ENCODE measurements at regions not wholly inside any gene's neighbourhood (a gene's known extent, or its start where the extent isn't known, plus 50 kb on each side); places are given as distances from the start of the nearest gene placed in this dataset.

DNA sequence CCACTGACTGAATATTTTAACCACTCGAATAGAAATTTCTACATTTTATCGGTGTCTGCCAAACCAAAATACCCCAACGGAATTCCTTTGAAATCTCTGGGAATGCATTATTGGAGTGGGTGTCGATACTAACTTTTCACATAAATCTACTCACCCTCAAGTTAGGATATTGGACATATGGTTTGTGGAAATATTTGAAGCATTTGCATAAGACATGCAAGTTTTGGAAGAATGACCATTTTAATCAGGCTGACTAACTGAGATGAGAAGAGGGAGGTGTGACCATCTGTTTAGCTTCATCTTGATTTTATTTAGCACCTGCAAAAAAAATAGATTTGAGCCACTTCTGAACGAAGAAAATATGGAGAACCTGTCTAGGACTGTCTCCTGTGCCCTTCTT lies 61.2 kb downstream of the KLF6 start:
- DNase-seq (ENCODE audit: insufficient read length, low spot score) = no peak
- FAIRE-seq = no peak
- no peak for TF ChIP-seq CTCF (IDR thresholded peaks at IDR 0.05; ENCODE audit: insufficient read depth, missing control alignments)

DNA sequence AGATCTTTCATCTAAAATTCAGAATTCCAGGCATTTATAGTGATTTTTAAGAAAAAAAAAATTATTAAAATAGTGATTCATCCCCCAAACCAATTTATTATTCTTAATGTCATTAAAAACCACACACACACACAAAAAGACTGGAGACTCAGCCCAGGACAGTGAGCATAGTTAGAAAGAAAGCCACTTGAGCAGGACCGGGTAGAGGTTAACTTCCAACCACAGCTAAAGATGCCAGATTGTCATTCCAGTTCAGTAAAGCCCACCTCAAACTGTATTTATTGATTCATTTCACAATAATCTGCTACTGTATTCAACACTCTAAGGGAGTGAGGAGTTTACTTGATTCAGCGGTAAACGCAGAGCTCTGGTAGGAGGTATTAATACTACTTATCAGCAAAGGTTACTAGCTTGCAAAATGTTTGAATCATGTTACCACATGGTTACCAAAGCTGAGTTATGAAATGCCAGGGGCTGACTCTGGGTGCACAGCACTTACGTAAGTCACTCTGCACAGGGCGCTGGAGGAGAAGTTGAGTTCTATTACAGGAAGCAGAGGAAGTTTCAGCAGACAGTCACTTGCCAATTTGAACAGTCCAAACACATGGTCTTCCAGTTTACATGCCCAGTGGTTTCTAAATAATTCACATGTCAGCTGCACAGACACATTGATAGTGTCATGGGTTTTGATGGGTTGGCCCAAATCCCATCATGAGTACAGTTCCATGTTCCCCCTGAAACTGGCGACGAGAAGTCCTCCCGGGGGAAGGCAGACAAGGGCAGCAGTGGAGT lies 64.6 kb downstream of the KLF6 start:
- TF ChIP-seq CTCF (IDR thresholded peaks at IDR 0.05; ENCODE audit: insufficient read depth, missing control alignments) = no peak
- DNase-seq (ENCODE audit: insufficient read length, low spot score) (no peak), FAIRE-seq (no peak)

DNA sequence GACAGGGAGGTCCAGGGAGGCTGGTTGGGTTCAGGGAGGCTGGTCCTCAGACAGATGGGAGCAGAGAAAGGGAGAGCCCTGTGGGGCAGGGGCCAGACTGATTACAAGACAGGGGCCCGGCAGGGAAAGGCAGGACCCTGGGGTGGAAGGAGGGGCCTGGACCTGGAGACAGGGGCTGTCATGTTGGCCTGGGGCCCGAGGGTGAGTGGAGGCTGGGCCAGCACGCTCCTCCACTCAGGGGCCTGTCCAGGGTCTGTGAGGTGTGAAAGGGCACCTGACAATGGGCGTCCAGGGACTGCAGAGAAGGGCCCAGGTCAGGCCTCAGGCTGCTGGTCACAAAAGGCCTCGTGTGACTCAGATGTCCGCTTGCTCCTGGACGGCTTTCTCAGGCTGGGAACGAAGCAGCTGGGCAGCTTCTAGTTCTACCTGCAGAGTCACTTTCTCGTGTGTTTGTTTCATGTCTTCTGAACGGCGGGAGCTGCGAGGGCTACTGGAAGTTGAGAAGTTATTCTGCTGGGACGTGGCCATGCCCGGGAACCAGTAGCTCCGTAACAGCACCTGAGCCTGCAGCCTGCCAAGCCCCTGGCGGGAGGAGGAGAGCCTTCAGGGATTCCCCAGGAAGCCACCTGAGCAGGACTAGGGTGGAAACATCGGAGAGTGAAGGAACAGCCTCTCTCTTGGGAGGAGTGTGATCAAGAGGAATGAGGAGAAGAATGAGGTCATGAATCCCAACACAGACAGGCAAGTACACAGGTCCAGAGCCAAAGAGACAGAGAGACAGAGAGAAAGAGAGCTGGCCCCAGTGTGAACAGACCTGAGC lies 65.8 kb downstream of the KLF6 start:
- DNase-seq (ENCODE audit: insufficient read length, low spot score) (no peak), FAIRE-seq (no peak)
- TF ChIP-seq CTCF (IDR thresholded peaks at IDR 0.05; ENCODE audit: insufficient read depth, missing control alignments) = no peak

DNA sequence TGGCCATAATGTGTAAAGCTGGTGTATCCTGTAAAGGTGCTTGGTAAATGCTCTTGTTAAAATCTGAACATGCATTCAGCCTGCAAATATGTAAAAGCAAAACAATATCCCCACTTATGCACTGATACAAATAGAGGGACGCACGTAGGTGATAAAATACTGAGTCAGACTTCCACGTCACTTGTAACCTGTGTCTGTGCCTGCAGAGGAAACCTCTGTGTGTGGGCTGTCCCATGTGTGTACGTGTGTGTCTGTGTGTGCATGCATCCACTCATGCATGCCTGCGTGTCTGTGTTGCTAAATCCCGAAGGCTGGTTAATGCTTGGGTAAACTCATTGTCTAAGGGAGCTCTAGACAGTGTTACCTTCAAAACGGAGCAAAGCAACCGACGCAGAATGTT lies 68.9 kb downstream of the KLF6 start:
- no peak for TF ChIP-seq CTCF (IDR thresholded peaks at IDR 0.05; ENCODE audit: insufficient read depth, missing control alignments)
- FAIRE-seq = no peak
- DNase-seq (ENCODE audit: insufficient read length, low spot score) = no peak

DNA sequence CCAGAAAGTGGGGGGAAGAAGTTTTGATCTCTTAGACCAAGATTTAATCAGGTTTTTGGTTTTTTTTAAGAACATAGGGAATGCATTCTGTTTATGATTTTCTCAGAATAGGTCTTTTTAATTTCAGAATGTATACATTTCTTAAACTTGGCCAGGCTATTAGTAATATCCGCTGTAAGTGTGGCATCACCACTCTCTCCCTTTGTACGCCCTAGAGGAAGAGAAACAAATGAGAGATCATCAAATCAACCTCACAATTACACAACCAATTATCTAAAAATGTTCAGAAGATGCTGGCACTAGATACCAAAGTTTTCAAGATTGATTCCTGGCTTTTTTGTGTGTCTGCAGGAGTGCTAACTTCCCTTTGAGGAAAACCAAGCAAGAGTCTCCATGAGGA lies 70.0 kb downstream of the KLF6 start:
- FAIRE-seq = no peak
- no peak for DNase-seq (ENCODE audit: insufficient read length, low spot score)
- TF ChIP-seq CTCF (IDR thresholded peaks at IDR 0.05; ENCODE audit: insufficient read depth, missing control alignments) = no peak

GRCh38 chr10:3714531-3714930 lies 70.5 kb downstream of the KLF6 start:
- no peak for TF ChIP-seq CTCF (IDR thresholded peaks at IDR 0.05; ENCODE audit: insufficient read depth, missing control alignments)
- FAIRE-seq (no peak), DNase-seq (ENCODE audit: insufficient read length, low spot score) (no peak)

GRCh38 chr10:3712707-3713106 lies 72.3 kb downstream of the KLF6 start:
- no peak for TF ChIP-seq CTCF (IDR thresholded peaks at IDR 0.05; ENCODE audit: insufficient read depth, missing control alignments)
- DNase-seq (ENCODE audit: insufficient read length, low spot score) (no peak), FAIRE-seq (no peak)

Measured in D721Med (cell line).